ENCODE measurements at regions not wholly inside any gene's neighbourhood (a gene's known extent, or its start where the extent isn't known, plus 50 kb on each side); places are given as distances from the start of the nearest gene placed in this dataset.

DNA sequence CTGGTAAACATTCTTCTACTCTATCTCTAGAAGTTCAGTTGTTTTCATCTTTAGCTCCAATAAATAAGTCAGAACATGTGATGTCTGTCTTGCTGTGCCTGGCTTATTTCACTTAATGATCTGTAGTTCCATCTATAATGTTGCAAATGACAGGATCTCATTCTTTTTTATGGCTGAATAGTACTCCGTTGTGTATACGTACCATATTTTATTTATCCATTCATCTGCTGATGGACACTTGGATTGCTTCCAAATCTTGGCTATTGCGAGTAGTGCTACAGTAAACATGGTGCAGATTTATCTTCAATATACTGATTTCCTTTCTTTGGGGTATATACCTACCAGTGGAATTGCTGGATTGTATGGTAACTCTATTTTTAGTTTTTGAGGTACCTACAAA, 124.4 kb downstream of the ZNF33B start:
- no peak for TF ChIP-seq CTCF (IDR thresholded peaks at IDR 0.05; ENCODE audit: borderline replicate concordance, extremely low read depth, low read length, poor library complexity, severe bottlenecking)
- no peak for TF ChIP-seq EZH2 (IDR thresholded peaks at IDR 0.05; ENCODE audit: borderline replicate concordance, low read depth, low read length, severe bottlenecking)

Measured in DND-41 (cell line).